ENCODE measurements at regions not wholly inside any gene's neighbourhood (a gene's known extent, or its start where the extent isn't known, plus 50 kb on each side); places are given as distances from the start of the nearest gene placed in this dataset.

DNA sequence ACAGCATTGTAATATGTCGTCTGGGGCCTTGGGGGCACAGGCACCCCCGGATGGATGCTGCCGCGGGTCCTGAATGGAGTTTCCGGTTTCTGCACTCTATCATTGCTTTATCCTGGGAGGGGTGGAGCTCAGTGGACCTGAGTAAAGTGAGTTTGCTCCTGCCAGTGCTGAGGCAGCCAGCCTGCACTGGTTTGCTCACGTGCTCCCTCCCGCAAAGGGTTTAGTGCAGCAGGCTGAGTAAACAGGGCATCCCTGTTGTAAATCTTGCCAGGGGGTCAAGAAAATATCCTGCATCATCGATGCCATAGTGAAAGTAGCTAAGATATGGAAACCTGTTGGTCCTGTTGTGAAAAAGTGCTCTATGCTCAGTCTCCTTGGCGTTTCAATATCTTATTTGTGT is 85.6 kb upstream of the BRINP3 start:
- TF ChIP-seq, protein P1, sequence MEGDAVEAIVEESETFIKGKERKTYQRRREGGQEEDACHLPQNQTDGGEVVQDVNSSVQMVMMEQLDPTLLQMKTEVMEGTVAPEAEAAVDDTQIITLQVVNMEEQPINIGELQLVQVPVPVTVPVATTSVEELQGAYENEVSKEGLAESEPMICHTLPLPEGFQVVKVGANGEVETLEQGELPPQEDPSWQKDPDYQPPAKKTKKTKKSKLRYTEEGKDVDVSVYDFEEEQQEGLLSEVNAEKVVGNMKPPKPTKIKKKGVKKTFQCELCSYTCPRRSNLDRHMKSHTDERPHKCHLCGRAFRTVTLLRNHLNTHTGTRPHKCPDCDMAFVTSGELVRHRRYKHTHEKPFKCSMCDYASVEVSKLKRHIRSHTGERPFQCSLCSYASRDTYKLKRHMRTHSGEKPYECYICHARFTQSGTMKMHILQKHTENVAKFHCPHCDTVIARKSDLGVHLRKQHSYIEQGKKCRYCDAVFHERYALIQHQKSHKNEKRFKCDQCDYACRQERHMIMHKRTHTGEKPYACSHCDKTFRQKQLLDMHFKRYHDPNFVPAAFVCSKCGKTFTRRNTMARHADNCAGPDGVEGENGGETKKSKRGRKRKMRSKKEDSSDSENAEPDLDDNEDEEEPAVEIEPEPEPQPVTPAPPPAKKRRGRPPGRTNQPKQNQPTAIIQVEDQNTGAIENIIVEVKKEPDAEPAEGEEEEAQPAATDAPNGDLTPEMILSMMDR (IDR thresholded peaks at IDR 0.05) = no peak
- TF ChIP-seq POLR2A (IDR thresholded peaks at IDR 0.05) (no peak), POLR2AphosphoS5 (IDR thresholded peaks at IDR 0.05) (no peak)
